B cell (primary cell): ENCODE measurements at regions not wholly inside any gene's neighbourhood (a gene's known extent, or its start where the extent isn't known, plus 50 kb on each side); places are given as distances from the start of the nearest gene placed in this dataset.

Experiments used
- ATAC-seq: fragments of 200-7000 bp; cut with Tn5 transposase; one replicate; pipeline ENCODE4 v1.10.0; 2021; ENCODE audit warnings: low read depth, mild to moderate bottlenecking, moderate number of reproducible peaks, moderate library complexity
- CTCF ChIA-PET: fragments of 350-600 bp; sonication (Branson Sonifier 250); formaldehyde crosslinking; loops from one replicate; lab custom pipeline; 2021; ENCODE audit warnings: antibody characterized with exemption, inconsistent platforms; lab: Charles Lee
- POLR2A ChIA-PET: fragments of 350-600 bp; sonication (Branson Sonifier 250); formaldehyde crosslinking; loops from one replicate; lab custom pipeline; 2021; ENCODE audit warnings: antibody characterized with exemption; lab: Charles Lee
- DNase-seq: peaks from one replicate; pipeline ENCODE4 v3.0.0; 2013
- H2AFZ ChIP-seq: 2 replicates; pipeline ENCODE4 v1.6.1; 2012; ENCODE audit warnings: mild to moderate bottlenecking, low read depth, low read length; ENCODE audit not compliant: insufficient read depth, poor library complexity, severe bottlenecking
- H3K27ac ChIP-seq, 2 donors: 1 replicate in 1 of 2; 2 replicates in 1 of 2; pipeline ENCODE4 v1.5.1; 2012 to 2013; ENCODE audit warnings: low read length in 2 of 2, mild to moderate bottlenecking in 2 of 2, moderate library complexity in 1 of 2
- H3K27me3 ChIP-seq, 4 experiments: fragments of 200-600 bp in 1 of 4; sonication (generic) in 1 of 4; replicated peaks in 1 of 4; 1 replicate in 2 of 4; 2 replicates in 2 of 4; pipeline versions ENCODE4 v1.6.1 to v1.7.0; 2013 to 2016; ENCODE audit warnings: low read length in 3 of 4, mild to moderate bottlenecking in 2 of 4, mixed read lengths in 1 of 4, moderate library complexity in 1 of 4; ENCODE audit not compliant: insufficient read depth in 4 of 4, control insufficient read depth in 3 of 4; ENCODE audit errors: control extremely low read depth in 1 of 4
- H3K36me3 ChIP-seq, 2 experiments: replicated peaks in 1 of 2; 1 replicate in 1 of 2; 2 replicates in 1 of 2; pipeline versions ENCODE4 v1.6.1 to v1.7.1; 2013; ENCODE audit warnings: low read length in 1 of 2; ENCODE audit not compliant: insufficient read depth in 2 of 2, control insufficient read depth in 1 of 2; ENCODE audit errors: control extremely low read depth in 1 of 2, extremely low read depth in 1 of 2
- H3K4me1 ChIP-seq, 2 donors: fragments of 200-600 bp in 1 of 2; sonication (generic) in 1 of 2; 1 replicate in 1 of 2; 2 replicates in 1 of 2; pipeline versions ENCODE4 v1.5.1 to v1.6.1; 2013 to 2017; ENCODE audit warnings: low read length in 2 of 2; ENCODE audit not compliant: control insufficient read depth in 2 of 2, insufficient read depth in 2 of 2
- H3K4me2 ChIP-seq: replicated peaks from 2 replicates; pipeline ENCODE3; 2012; ENCODE audit warnings: mild to moderate bottlenecking, low read depth, low read length; ENCODE audit not compliant: poor library complexity, severe bottlenecking
- H3K4me3 ChIP-seq, 5 experiments: fragments of 200-600 bp in 1 of 5; sonication (generic) in 1 of 5; 1 replicate in 3 of 5; 2 replicates in 2 of 5; pipeline versions ENCODE4 v1.5.1 to v1.7.0; 2011 to 2016; ENCODE audit warnings: low read length in 4 of 5, mild to moderate bottlenecking in 4 of 5, low read depth in 2 of 5, control low read depth in 1 of 5, moderate library complexity in 1 of 5; ENCODE audit not compliant: insufficient read depth in 1 of 5; ENCODE audit errors: control extremely low read depth in 1 of 5, extremely low read depth in 1 of 5
- H3K79me2 ChIP-seq: fragments of 200-600 bp; sonication (generic); one replicate; pipeline ENCODE4 v1.6.0; 2016; ENCODE audit warnings: low read length; ENCODE audit not compliant: control insufficient read depth, insufficient read depth
- H3K9ac ChIP-seq: fragments of 200-600 bp; sonication (generic); 2 replicates; pipeline ENCODE4 v1.6.1; 2017; ENCODE audit warnings: mild to moderate bottlenecking, low read length, moderate library complexity
- H3K9me3 ChIP-seq, 3 donors: one replicate each; pipeline versions ENCODE4 v1.6.1 to v1.7.1; 2013; ENCODE audit warnings: low read length in 2 of 3; ENCODE audit not compliant: control insufficient read depth in 2 of 3, insufficient read depth in 1 of 3; ENCODE audit errors: control extremely low read depth in 1 of 3
- H4K20me1 ChIP-seq: 2 replicates; pipeline ENCODE4 v1.6.0; 2012; ENCODE audit warnings: mild to moderate bottlenecking, low read length; ENCODE audit not compliant: insufficient read depth, control insufficient read depth, poor library complexity, severe bottlenecking
- H3K27ac Mint-ChIP-seq: one replicate; pipeline ENCODE4 v1.8.0; 2021; ENCODE audit warnings: mixed read lengths
- H3K27me3 Mint-ChIP-seq: one replicate; pipeline ENCODE4 v1.8.0; 2021; ENCODE audit warnings: mixed read lengths
- H3K4me1 Mint-ChIP-seq: one replicate; pipeline ENCODE4 v1.8.0; 2021; ENCODE audit warnings: mixed read lengths
- H3K4me3 Mint-ChIP-seq: one replicate; pipeline ENCODE4 v1.8.0; 2021; ENCODE audit warnings: mixed read lengths
- H3K9me3 Mint-ChIP-seq: one replicate; pipeline ENCODE4 v1.8.0; 2022; ENCODE audit warnings: mixed read lengths; ENCODE audit not compliant: insufficient read depth
- EZH2 ChIP-seq: IDR thresholded peaks from 2 replicates; pipeline ENCODE4 v1.6.1; 2012; ENCODE audit warnings: borderline replicate concordance, low read depth, mild to moderate bottlenecking, moderate library complexity, low read length; ENCODE audit not compliant: insufficient read depth, poor library complexity, severe bottlenecking
- WGBS: methylation state at CpG from one replicate; pipeline ENCODE4 v1.1.5; 2013; ENCODE audit warnings: missing lambda C conversion rate; ENCODE audit not compliant: insufficient coverage; 5-methylcytosine and 5-hydroxymethylcytosine counted together
- intact Hi-C: fragments of 100-400 bp; cut with micrococcal nuclease; formaldehyde crosslinking; loops from one replicate; pipeline ENCODE4 v1.10.0; 2022
- TF ChIP-seq, protein P1 (sequence below): fragments of 200-600 bp; IDR thresholded peaks from one replicate; pipeline ENCODE4 v1.8.0; 2022; ENCODE audit warnings: antibody characterized with exemption, mild to moderate bottlenecking

- Histone ChIP-seq H4K20me1 (no peaks in the 10 kb centered on the region), H3K4me3 (no peak overlapping the region), H3K27ac (no peak overlapping the region), H3K9me3 (no peaks in the 10 kb centered on the region), H3K9ac (no peak overlapping the region), H3K27me3 (peaks cover 0 to under 1% (median 0%) of the 10 kb centered on the region in 4 experiments), H3K79me2 (no peaks in the 10 kb centered on the region), H2AFZ (no peak overlapping the region), H3K4me2 (no peak overlapping the region), H3K36me3 (no peaks in the 10 kb centered on the region), H3K4me1 (peaks cover 2% of the 10 kb centered on the region in 2 donors)
- DNase-seq (no peak), ATAC-seq (no peak)
- intact Hi-C loops = no loop called here
- Mint-ChIP-seq H3K4me3 (no peak overlapping the region), H3K27me3 (peaks cover 3% of the 10 kb centered on the region), H3K4me1 (peaks cover 6% of the 10 kb centered on the region), H3K27ac (no peak overlapping the region), H3K9me3 (no peaks in the 10 kb centered on the region)
- ChIA-PET CTCF (no interaction called here), POLR2A (no interaction called here)
- TF ChIP-seq EZH2 = no peak
- TF ChIP-seq, protein P1, sequence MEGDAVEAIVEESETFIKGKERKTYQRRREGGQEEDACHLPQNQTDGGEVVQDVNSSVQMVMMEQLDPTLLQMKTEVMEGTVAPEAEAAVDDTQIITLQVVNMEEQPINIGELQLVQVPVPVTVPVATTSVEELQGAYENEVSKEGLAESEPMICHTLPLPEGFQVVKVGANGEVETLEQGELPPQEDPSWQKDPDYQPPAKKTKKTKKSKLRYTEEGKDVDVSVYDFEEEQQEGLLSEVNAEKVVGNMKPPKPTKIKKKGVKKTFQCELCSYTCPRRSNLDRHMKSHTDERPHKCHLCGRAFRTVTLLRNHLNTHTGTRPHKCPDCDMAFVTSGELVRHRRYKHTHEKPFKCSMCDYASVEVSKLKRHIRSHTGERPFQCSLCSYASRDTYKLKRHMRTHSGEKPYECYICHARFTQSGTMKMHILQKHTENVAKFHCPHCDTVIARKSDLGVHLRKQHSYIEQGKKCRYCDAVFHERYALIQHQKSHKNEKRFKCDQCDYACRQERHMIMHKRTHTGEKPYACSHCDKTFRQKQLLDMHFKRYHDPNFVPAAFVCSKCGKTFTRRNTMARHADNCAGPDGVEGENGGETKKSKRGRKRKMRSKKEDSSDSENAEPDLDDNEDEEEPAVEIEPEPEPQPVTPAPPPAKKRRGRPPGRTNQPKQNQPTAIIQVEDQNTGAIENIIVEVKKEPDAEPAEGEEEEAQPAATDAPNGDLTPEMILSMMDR = no peak
- 83% methylated on average over 7 of the region's 7 CpGs for WGBS
Observed at GRCh38 chr7:142389544-142389943, 131.7 kb upstream of the PRSS58 start.

DNA sequence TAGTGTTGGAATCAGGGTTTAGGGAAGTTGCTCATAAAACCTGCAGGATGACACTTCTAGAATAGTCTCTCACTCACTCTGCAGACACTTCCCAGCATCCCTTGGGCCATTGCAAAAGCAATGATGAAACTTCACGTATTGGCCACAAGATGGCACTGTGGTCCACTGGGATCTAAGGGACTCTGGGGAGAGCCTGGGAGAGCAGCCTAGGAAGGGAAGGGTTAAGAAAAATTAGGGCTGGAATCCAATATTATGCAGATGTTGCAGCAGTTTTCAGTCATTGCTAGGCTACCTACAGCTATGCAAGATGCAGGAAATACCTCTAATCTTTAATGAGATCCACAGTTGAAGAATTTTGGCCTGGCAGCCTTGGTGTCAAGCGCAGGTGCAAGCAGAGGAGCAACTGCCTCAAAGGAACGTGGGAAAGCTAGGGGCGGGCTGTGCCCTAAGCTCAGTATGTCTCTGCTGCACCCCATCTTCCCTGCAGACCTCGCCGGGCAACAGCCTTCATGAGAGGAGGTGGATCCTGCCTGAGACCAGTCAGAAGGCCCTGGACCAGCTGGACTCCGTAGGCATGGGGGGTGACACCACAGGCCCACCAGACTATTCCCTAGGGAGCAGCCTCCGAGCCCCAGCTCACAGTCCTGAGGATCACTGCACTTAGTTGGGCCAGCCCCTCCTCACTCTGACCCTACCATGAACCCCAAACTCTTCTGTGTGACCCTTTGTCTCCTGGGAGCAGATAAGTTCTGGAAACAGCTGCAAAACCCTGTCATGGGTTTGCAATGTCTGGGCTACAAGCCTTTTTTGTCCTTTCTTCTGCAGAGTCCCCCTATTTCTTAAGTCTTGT lies 127.9 kb upstream of the PRSS58 start:
- H3K27ac Mint-ChIP-seq = no peak overlapping the region
- Histone ChIP-seq H3K27me3 (peaks cover 0 to 4% (median 0%) of the 10 kb centered on the region in 4 experiments), H3K27ac (no peak overlapping the region), H3K79me2 (no peaks in the 10 kb centered on the region), H3K9me3 (no peaks in the 10 kb centered on the region), H3K4me1 (peaks cover 6 to 7% of the 10 kb centered on the region in 2 donors), H3K9ac (no peak overlapping the region), H3K4me3 (no peak overlapping the region), H4K20me1 (no peaks in the 10 kb centered on the region), H3K4me2 (no peak overlapping the region), H3K36me3 (no peaks in the 10 kb centered on the region), H2AFZ (no peak overlapping the region)
- TF ChIP-seq EZH2 = no peak
- TF ChIP-seq, protein P1 = peak; percentile 53
- whole genome bisulfite sequencing = 43% methylated on average over 6 of the region's 8 CpGs
- intact Hi-C loops = no loop called here
- H3K9me3 Mint-ChIP-seq = no peaks in the 10 kb centered on the region
- H3K4me3 Mint-ChIP-seq = no peak overlapping the region
- DNase-seq (peak; percentile 30), ATAC-seq (no peak)
- peaks cover 9% of the 10 kb centered on the region for H3K4me1 Mint-ChIP-seq
- ChIA-PET CTCF (interaction anchor here (0.9 to 1.5 kb wide), 4 partner anchors 8 to 35 kb away, joined by 3 to 4 read pairs (median 3); no protein-coding TSS in a partner anchor), POLR2A (no interaction called here)
- peaks cover 19% of the 10 kb centered on the region for H3K27me3 Mint-ChIP-seq
